Dedifferentiated amniotic fluid mesenchymal stem cell (primary cell): ENCODE measurements at regions not wholly inside any gene's neighbourhood (a gene's known extent, or its start where the extent isn't known, plus 50 kb on each side); places are given as distances from the start of the nearest gene placed in this dataset.

Source experiments
- DNase-seq: peaks from one replicate; pipeline ENCODE4 v3.0.0-alpha.2; 2016; ENCODE audit errors: extremely low spot score

- no peak for DNase-seq
Observed at GRCh38 chr15:70186152-70186551, 88.4 kb upstream of the TLE3 start.

- DNase-seq: no peak
Observed at GRCh38 chr15:70185251-70185711, 87.6 kb upstream of the TLE3 start.

GRCh38 chr15:70182858-70183695 lies 85.4 kb upstream of the TLE3 start:
- DNase-seq: no peak

- no peak for DNase-seq
Observed at GRCh38 chr15:70181626-70182255, 84.0 kb upstream of the TLE3 start.

DNA sequence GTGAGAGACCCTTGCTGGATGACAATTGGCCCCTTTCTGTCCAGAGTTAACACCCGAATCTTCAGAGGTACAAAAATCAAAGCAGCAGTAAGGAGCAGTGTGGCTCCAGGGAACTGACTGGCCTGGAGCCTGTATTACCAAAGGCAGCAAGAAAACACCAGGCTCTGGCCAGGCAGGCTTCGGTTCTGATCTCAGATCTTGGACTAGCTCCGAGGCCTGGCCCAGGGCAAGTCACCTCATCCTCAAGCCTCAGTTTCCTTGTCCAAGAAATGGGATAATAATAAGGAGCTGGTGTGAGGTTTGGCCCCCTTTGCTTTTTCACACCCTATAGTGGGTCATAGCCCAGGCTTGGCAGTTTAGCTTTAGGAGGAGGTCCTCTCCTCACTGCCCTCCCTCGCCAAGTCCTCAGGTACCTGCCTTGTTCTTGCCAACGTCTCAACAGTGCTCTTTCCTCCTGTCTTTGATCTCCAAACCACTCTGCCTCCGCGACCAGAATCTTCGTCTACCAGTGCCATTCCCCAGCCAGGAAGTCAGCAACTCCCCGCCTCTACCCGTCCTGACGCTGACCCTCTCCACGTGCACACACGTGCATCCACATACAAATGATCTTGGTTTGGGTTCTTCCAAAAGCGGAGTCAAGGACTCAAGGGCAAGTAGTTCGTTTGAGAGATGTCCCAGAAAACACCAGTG lies 82.6 kb upstream of the TLE3 start:
- DNase-seq: no peak

DNA sequence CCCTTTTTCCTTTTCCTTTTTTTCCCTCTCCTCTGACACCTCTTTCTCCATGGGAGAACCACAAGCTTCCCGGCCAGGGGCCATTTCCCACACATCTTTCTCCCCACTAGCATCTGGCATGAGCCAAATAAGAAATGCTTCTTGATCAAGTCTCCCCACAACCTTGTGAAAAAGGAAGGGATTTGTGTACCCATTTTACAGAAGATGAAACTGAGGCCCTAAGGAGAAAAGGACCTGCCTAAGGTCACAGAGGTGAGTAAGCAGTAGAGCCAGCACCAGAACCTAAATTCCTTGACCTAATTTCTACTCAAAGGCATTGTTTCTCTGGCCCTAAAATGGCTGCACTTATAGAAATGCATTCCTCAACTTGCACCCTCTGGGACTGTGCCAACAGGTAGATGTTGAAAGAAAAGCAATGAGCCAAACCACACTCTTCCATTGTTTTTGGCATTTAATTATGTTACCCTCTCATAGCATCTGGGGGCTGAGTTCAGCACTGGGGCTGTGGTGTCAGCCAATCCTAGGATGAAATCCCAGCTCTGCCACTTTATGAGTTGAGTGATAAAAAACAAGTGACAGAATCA lies 81.7 kb upstream of the TLE3 start:
- DNase-seq: no peak

DNA sequence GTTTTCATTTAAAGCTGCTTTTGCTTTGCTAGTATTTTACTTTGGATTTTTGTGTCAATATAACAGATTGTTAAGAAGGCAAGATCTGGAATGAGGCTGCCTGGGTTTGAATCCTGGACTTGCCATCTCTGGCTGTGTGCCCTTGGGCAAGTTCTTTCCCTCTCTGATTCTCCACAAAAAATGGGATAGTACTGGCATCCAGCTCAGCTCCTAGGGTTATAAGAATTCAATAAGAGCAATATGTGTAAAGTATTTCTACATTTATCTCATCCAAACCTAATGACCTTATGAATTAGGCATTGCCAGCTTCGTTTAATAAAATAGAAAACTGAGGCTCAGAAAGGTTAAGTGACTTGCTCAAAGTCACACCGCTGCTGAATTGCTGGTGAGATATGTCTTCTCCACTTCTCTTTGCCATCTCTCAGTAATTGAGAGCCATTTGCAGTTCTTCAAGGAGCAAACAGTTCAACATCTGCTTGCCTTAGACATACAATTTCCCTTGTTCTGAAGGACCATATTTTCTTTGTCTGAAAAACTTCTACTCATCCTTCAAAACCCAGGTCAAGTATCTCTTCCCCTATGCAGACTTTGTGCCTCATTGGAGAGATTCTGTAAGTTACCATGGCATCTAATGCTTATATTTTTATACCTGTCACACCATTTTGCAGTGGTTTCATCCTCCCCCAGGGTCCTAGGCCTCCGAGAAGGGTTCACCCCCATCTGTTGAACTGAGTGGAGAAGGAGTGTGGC lies 80.8 kb upstream of the TLE3 start:
- no peak for DNase-seq

DNA sequence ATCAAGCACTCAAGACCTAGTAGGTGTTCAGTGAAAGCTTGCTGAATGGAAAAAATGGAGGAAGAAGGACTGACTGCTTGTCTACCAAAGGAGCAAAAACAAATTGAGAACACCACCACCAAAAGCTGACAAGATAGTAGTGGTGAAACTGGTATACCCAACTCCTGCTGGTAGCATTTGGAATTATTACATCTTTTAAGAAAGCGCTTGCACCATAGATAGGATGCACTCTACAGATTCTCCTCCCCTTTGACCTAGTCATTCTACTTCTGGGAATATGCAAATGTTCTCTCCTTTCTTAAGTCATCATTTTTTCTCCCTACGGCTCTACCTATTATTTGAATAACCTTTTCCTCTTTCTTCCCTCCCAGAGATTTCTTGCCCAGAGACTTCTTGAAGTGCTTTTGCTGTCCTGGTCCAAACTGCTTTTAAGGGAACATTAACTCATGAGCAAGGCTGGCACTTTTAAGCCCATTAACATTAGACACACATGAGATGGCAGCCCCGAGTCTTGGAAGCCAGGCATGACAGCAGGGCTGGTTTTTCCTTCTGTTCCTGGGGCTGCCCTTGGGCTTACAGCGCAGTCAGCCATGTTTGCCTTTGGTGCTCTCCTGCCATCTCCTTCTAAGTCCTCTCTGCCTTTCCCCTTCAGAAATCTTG lies 75.0 kb upstream of the TLE3 start:
- DNase-seq: no peak

GRCh38 chr15:70172124-70172523 lies 74.4 kb upstream of the TLE3 start:
- no peak for DNase-seq

- DNase-seq: no peak
Observed at GRCh38 chr15:70171256-70171886, 73.7 kb upstream of the TLE3 start.

GRCh38 chr15:70170096-70170699 lies 72.5 kb upstream of the TLE3 start:
- no peak for DNase-seq

DNA sequence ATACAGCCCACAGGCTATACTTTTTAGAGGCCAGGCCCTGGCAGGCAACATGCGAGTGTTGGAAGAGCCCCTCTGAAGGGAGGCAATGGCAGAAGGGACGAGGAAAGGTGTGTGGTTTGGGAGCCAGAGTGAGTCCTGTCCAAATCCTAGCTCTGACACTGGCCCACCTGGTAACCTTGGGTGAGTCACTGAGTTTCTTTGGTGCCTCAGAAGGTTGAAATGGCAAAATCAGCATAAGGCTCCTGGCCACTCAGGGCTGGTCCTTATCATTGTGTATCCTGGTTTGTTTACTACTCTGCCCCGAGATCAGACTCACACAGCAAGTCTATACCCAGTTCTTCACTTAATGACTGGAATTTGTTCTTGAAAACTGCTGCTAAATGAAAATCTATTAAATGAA lies 71.4 kb upstream of the TLE3 start:
- no peak for DNase-seq

DNA sequence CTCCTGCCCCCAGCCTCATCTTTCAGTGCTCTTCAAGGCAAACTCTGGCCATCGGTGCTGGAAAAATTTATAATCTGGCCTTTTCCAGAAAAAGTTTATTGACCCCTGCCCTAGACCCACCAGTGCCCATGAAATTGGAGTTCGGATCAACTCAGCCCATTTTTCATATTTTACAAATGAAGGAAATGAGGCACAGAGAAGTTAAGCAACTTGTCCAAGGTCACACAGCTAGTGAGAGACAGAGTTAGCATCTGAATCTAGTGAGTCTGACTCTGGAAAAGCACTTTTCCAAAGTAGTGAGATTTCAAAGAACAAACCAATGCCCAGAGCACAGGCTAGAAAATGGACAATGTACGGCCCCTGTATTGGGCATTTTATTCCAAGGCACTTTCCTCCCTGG lies 69.4 kb upstream of the TLE3 start:
- no peak for DNase-seq

DNA sequence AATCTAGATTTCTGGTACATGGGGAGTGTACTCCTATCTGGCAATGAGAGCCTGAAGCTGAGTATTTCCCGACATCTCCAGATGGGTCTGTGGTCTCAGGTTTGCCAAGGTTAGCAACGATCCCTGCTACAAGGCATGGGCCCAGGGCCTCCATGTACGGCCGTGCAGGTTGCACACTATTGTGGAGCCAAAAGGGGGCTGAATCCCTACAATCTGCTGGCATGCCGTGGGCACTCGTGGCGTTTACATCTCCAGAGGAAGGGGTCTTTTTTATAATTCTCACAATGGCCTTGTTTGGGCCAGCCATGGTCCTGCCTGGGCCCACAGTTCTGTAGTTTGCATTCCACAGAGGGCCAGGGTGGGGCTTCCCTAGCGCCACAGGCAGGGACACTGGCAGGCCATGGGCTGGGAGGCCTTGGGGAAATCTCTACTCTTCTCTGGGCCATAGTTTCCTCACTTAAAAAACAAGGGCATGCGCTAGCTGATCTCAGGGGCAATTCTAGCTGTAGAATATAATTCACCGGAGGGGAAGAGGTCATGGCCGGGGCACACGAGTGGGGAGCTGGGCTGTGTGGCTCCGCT lies 68.9 kb upstream of the TLE3 start:
- DNase-seq: no peak

DNA sequence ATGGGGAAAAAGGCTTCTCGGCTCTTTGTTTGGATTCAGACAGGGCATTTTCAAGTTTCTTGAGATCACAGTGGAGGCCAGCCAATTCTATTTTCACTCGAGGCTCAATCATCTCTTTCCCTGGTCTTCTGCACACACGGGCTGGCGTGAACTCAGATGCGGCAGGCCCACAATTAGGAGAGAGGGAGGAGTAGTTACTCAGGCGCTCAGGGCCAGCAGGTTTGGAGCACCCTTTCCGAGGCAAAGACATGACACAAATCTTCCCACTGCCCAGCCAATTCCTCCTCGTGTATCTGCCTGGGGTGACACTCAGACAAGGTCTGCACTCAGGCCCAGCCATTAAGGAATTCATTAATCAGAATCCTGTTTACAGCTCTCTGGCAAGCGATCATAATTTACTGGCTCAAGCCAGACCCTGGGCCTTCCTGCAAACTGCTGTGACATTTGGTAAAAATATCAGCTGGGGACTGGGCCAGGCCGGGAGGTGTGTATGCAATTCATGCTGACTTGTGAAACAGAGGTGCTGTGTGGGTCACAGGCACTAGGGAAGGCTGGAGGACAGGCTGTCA lies 68.1 kb upstream of the TLE3 start:
- no peak for DNase-seq

- DNase-seq: no peak
Observed at GRCh38 chr15:70164910-70165715, 67.4 kb upstream of the TLE3 start.

GRCh38 chr15:70164156-70164900 lies 66.6 kb upstream of the TLE3 start:
- DNase-seq: no peak
